GM12878 (cell line): ENCODE measurements at regions not wholly inside any gene's neighbourhood (a gene's known extent, or its start where the extent isn't known, plus 50 kb on each side); places are given as distances from the start of the nearest gene placed in this dataset.

Source experiments
- ATAC-seq: fragments of 200-7000 bp; cut with Tn5 transposase; 3 replicates; pipeline ENCODE4 v1.9.1; 2020; ENCODE audit warnings: mild to moderate bottlenecking, moderate library complexity
- BruUV-seq: library from RNA; stranded (reverse); fragments of 400-500 nt; replicated peaks from 2 replicates; lab custom pipeline; 2021; lab: Mats Ljungman, UMichigan
- CTCF ChIA-PET: fragments of 300-600 bp; sonication (Branson Sonifier 250); formaldehyde crosslinking; extraction: SDS; loops from one replicate; lab custom pipeline; 2021; ENCODE audit warnings: inconsistent platforms; lab: Yijun Ruan, JAX
- POLR2A ChIA-PET: fragments of 350-600 bp; formaldehyde crosslinking; extraction: SDS; loops from one replicate; lab custom pipeline; 2021; ENCODE audit warnings: inconsistent platforms; lab: Charles Lee
- RAD21 ChIA-PET: fragments of 300-600 bp; sonication (Branson Sonifier 250); formaldehyde crosslinking; loops from one replicate; lab custom pipeline; 2023; ENCODE audit warnings: antibody characterized with exemption; ENCODE audit not compliant: unreplicated experiment; lab: Charles Lee
- SMC1A ChIA-PET: fragments of 300-600 bp; sonication (Branson Sonifier 250); formaldehyde crosslinking; loops from one replicate; lab custom pipeline; 2023; ENCODE audit not compliant: unreplicated experiment, uncharacterized antibody; lab: Charles Lee
- DNase-seq: peaks from one replicate; pipeline ENCODE4 v3.0.0-alpha.2; 2011; ENCODE audit warnings: low read depth, low spot score
- FAIRE-seq: peaks from 3 replicates; lab custom pipeline; 2011; peaks lifted over from hg19 to GRCh38; lab: Jason Lieb, UNC
- H2AFZ ChIP-seq: 2 replicates; pipeline ENCODE4 v1.6.0; 2011; ENCODE audit warnings: low read depth, low read length, control low read depth; ENCODE audit not compliant: control insufficient read depth
- H3K27ac ChIP-seq: 2 replicates; pipeline ENCODE4 v1.5.1; 2011; ENCODE audit warnings: control low read depth; ENCODE audit not compliant: control insufficient read depth, insufficient read depth
- H3K27me3 ChIP-seq, 2 experiments: replicated peaks in 1 of 2; 2 replicates each; pipeline versions ENCODE4 v1.6.0 to v1.6.1; 2011; ENCODE audit warnings: low read length in 1 of 2; ENCODE audit not compliant: control insufficient read depth in 2 of 2, insufficient read depth in 2 of 2
- H3K36me3 ChIP-seq, 2 experiments: 2 replicates each; pipeline ENCODE4 v1.5.1; 2011; ENCODE audit warnings: low read length in 1 of 2; ENCODE audit not compliant: control insufficient read depth in 2 of 2, insufficient read depth in 2 of 2
- H3K4me1 ChIP-seq: 2 replicates; pipeline ENCODE4 v1.6.1; 2011; ENCODE audit warnings: mild to moderate bottlenecking, low read length, moderate library complexity, mixed read lengths; ENCODE audit not compliant: control insufficient read depth, insufficient read depth
- H3K4me2 ChIP-seq: 2 replicates; pipeline ENCODE4 v1.6.0; 2011; ENCODE audit warnings: control low read depth; ENCODE audit not compliant: control insufficient read depth, insufficient read depth
- H3K4me3 ChIP-seq: fragments of 200-600 bp; sonication (generic); 2 replicates; pipeline ENCODE4 v1.5.1; 2016
- H3K79me2 ChIP-seq: 2 replicates; pipeline ENCODE4 v1.6.0; 2011; ENCODE audit warnings: low read length; ENCODE audit not compliant: control insufficient read depth, insufficient read depth
- H3K9ac ChIP-seq: 2 replicates; pipeline ENCODE4 v1.8.0; 2011; ENCODE audit warnings: low read length, control low read depth, mixed read lengths; ENCODE audit not compliant: control insufficient read depth, insufficient read depth
- H3K9me3 ChIP-seq: replicated peaks from 3 replicates; pipeline ENCODE4 v1.5.1; 2011; ENCODE audit warnings: mild to moderate bottlenecking, low read length; ENCODE audit not compliant: control insufficient read depth, insufficient read depth
- H4K20me1 ChIP-seq: 2 replicates; pipeline ENCODE4 v1.6.0; 2011; ENCODE audit not compliant: control insufficient read depth, insufficient read depth
- ATF7 ChIP-seq: fragments of 450-650 bp; IDR thresholded peaks from 2 replicates; pipeline ENCODE4 v1.6.1; 2016; ENCODE audit warnings: low read depth, mild to moderate bottlenecking
- BACH1 ChIP-seq: fragments of 450-650 bp; IDR thresholded peaks from 2 replicates; pipeline ENCODE4 v1.6.1; 2017; ENCODE audit warnings: mild to moderate bottlenecking, borderline replicate concordance
- BHLHE40 ChIP-seq, 2 experiments: fragments of 450-650 bp in 1 of 2; IDR thresholded peaks; 2 replicates each; pipeline ENCODE4 v1.6.1; 2011 to 2017; ENCODE audit warnings: low read depth in 2 of 2, borderline replicate concordance in 1 of 2, improper control_type of control experiment in 1 of 2, low read length in 1 of 2, mild to moderate bottlenecking in 1 of 2
- CHD1 ChIP-seq: IDR thresholded peaks from 2 replicates; pipeline ENCODE4 v1.6.1; 2012; ENCODE audit warnings: low read depth, low read length, improper control_type of control experiment
- EGR1 ChIP-seq, 2 experiments: IDR thresholded peaks; 1 replicate in 1 of 2; 2 replicates in 1 of 2; pipeline ENCODE4 v1.6.1; 2011 to 2012; ENCODE audit warnings: low read depth in 2 of 2, low read length in 2 of 2, borderline replicate concordance in 1 of 2, mild to moderate bottlenecking in 1 of 2, moderate library complexity in 1 of 2
- EP300 ChIP-seq, 2 experiments: fragments of 150-350 bp in 1 of 2; IDR thresholded peaks; 2 replicates each; pipeline ENCODE4 v1.6.1; 2011 to 2012; ENCODE audit warnings: low read depth in 2 of 2, low read length in 2 of 2, borderline replicate concordance in 1 of 2, improper control_type of control experiment in 1 of 2, inconsistent platforms in 1 of 2; ENCODE audit not compliant: control insufficient read depth in 1 of 2
- IRF4 ChIP-seq: IDR thresholded peaks from 2 replicates; pipeline ENCODE4 v1.6.1; 2011; ENCODE audit warnings: low read depth, low read length
- IRF5 ChIP-seq: fragments of 450-650 bp; IDR thresholded peaks from 2 replicates; pipeline ENCODE4 v1.6.1; 2017; ENCODE audit warnings: borderline replicate concordance
- JUND ChIP-seq: IDR thresholded peaks from 2 replicates; pipeline ENCODE4 v1.6.1; 2012; ENCODE audit warnings: low read depth, mild to moderate bottlenecking, low read length, improper control_type of control experiment, moderate library complexity
- MTA2 ChIP-seq: fragments of 450-650 bp; IDR thresholded peaks from 2 replicates; pipeline ENCODE4 v1.6.1; 2016; ENCODE audit warnings: low read depth, mild to moderate bottlenecking, moderate library complexity
- POLR2AphosphoS5 ChIP-seq: IDR thresholded peaks from 2 replicates; pipeline ENCODE4 v1.6.1; 2011; ENCODE audit warnings: mild to moderate bottlenecking, low read length, inconsistent platforms
- REST ChIP-seq: IDR thresholded peaks from 2 replicates; pipeline ENCODE4 v1.6.1; 2012; ENCODE audit warnings: mild to moderate bottlenecking, low read depth, low read length
- SMAD5 ChIP-seq: IDR thresholded peaks from 2 replicates; pipeline ENCODE4 v1.6.1; 2016; ENCODE audit warnings: antibody characterized with exemption, low read depth
- TBL1XR1 ChIP-seq: IDR thresholded peaks from 2 replicates; pipeline ENCODE4 v1.6.1; 2012; ENCODE audit warnings: low read depth, low read length, improper control_type of control experiment
- ZNF217 ChIP-seq: fragments of 450-650 bp; IDR thresholded peaks from 2 replicates; pipeline ENCODE4 v1.6.1; 2017; ENCODE audit warnings: antibody characterized with exemption, mild to moderate bottlenecking
- WGBS: methylation state at CpG from one replicate; pipeline ENCODE4 v1.1.6; 2016; ENCODE audit warnings: low lambda C conversion rate; ENCODE audit not compliant: insufficient replicate concordance, insufficient coverage; ENCODE audit errors: missing lambda C conversion rate; 5-methylcytosine and 5-hydroxymethylcytosine counted together
- in situ Hi-C: fragments of 300-500 bp; cut with MboI; formaldehyde crosslinking; loops from 9 replicates; pipeline ENCODE4 v1.14.3; 2018; ENCODE audit warnings: mixed read lengths
- intact Hi-C: fragments of 100-400 bp; cut with micrococcal nuclease; formaldehyde crosslinking; loops from one replicate; pipeline ENCODE4 v1.14.2; 2022; ENCODE audit not compliant: unreplicated experiment
- TF ChIP-seq, protein P1 (sequence below): IDR thresholded peaks from 2 replicates; pipeline ENCODE4 v1.6.1; 2011; ENCODE audit warnings: low read depth, mild to moderate bottlenecking, low read length, moderate library complexity, borderline replicate concordance; ENCODE audit errors: extremely low read depth

GRCh38 chrX:42967681-42968300, 189.8 kb upstream of the PPP1R2C start (continued):
- no peak for TF ChIP-seq JUND
- TF ChIP-seq IRF5 = no peak
- TF ChIP-seq BACH1 = no peak
- no peak for TF ChIP-seq BHLHE40 (IDR thresholded peaks at IDR 0.05; ENCODE audit: borderline replicate concordance in 1 of 2, low read depth in 2 of 2, low read length in 1 of 2)
- no peak for TF ChIP-seq ZNF217
- no peak for TF ChIP-seq EP300 (IDR thresholded peaks at IDR 0.05; ENCODE audit: borderline replicate concordance in 1 of 2, control insufficient read depth in 1 of 2, low read depth in 2 of 2, low read length in 2 of 2)
- no peak for TF ChIP-seq SMAD5
- TF ChIP-seq MTA2 = no peak

- ChIA-PET SMC1A (interaction anchor here (1.2 kb wide), 1 partner anchor 11 kb away, joined by 4 read pairs; no protein-coding TSS in a partner anchor), CTCF (no interaction called here)
- no TSS peak for BruUV-seq
- no peak for FAIRE-seq
- Histone ChIP-seq H3K9me3 (peaks cover 2% of the 10 kb centered on the region; the same call in 2 of the 3 replicates), H3K79me2 (no peaks in the 10 kb centered on the region)
- intact Hi-C loops = loop anchor here (5.0 kb wide), 1 partner anchor 51 kb away; no protein-coding TSS in a partner anchor
- 3% methylated on average over 2 of the region's 2 CpGs for WGBS
- no peak for TF ChIP-seq TBL1XR1
- no peak for TF ChIP-seq POLR2AphosphoS5
- no peak for TF ChIP-seq CHD1
- TF ChIP-seq EGR1 (IDR thresholded peaks at IDR 0.05; ENCODE audit: borderline replicate concordance in 1 of 2, low read depth in 2 of 2, low read length in 2 of 2) = no peak
- TF ChIP-seq BACH1 = no peak
- TF ChIP-seq REST = no peak
- TF ChIP-seq ATF7 = no peak
- TF ChIP-seq MTA2 = no peak
- TF ChIP-seq IRF4 = no peak
- TF ChIP-seq, protein P1, sequence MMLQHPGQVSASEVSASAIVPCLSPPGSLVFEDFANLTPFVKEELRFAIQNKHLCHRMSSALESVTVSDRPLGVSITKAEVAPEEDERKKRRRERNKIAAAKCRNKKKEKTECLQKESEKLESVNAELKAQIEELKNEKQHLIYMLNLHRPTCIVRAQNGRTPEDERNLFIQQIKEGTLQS = no peak
- TF ChIP-seq, all 136 proteins: peak for 0
- Histone ChIP-seq H3K27ac (no peak overlapping the region), H4K20me1 (no peaks in the 10 kb centered on the region), H3K27me3 (no peaks in the 10 kb centered on the region), H3K4me3 (no peak overlapping the region), H3K9ac (no peak overlapping the region), H3K4me2 (no peak overlapping the region), H2AFZ (no peak overlapping the region), H3K4me1 (peaks cover 8% of the 10 kb centered on the region; the same call in 1 of the 2 replicates), H3K36me3 (no peaks in the 10 kb centered on the region)
- ChIA-PET RAD21 (no interaction called here), POLR2A (no interaction called here)
- in situ Hi-C loops = no loop called here
- no peak for ATAC-seq
- DNase-seq = no peak
Observed at GRCh38 chrX:42973321-42973720, 195.4 kb upstream of the PPP1R2C start.
